DMS153 treated with DMSO at 0.1 percent for 48 hours (cell line): ENCODE measurements at regions not wholly inside any gene's neighbourhood (a gene's known extent, or its start where the extent isn't known, plus 50 kb on each side); places are given as distances from the start of the nearest gene placed in this dataset.

Source experiments
- DNase-seq: peaks from one replicate; lab custom pipeline; 2025; ENCODE audit not compliant: unreplicated experiment; lab: John Stamatoyannopoulos, UW

DNA sequence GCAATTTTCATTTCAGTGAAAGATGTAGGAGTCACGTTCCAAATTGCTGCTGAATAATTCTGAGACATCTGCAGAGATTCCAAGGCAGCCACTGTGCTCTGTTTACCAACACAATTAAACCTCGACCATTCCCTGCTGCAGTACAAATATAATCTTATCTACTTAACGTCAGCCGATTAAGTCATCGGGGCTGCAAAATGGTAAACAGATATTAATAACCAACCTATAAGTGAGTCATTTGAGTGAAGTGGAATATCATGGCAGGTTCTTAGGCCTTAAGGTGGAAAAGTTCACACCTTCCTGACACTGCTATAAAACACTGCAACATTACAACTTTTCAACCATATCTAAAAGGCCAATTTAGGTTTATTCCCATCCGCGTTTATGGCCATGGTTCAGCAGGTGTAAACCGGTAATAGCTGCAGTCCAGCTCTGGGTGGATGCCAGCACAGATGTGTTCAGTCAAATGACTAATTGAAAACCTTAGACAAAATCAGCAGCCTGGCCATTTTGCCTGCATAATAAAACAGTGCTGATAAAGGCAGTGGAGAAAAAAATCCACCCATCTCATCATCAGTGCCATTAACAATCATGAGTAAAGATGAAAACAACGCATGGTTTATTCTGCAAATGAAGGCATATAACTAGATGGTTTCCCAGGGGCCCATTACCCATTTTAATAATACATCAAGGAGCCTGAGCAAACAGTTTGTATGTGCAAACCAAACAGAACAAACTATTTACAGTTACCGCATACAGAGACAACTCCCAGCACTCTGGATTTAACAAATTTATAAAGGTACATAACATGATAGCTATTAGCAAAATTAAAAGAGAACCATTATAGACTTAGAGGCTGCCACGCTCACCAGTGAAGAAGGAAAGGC lies 202.9 kb upstream of the IRX3 start:
- peak; percentile 92 for DNase-seq

GRCh38 chr16:54488729-54489128 lies 202.1 kb upstream of the IRX3 start:
- DNase-seq: no peak

GRCh38 chr16:54487933-54488332 lies 201.3 kb upstream of the IRX3 start:
- no peak for DNase-seq

- no peak for DNase-seq
Observed at GRCh38 chr16:54484700-54485099, 198.1 kb upstream of the IRX3 start.

DNA sequence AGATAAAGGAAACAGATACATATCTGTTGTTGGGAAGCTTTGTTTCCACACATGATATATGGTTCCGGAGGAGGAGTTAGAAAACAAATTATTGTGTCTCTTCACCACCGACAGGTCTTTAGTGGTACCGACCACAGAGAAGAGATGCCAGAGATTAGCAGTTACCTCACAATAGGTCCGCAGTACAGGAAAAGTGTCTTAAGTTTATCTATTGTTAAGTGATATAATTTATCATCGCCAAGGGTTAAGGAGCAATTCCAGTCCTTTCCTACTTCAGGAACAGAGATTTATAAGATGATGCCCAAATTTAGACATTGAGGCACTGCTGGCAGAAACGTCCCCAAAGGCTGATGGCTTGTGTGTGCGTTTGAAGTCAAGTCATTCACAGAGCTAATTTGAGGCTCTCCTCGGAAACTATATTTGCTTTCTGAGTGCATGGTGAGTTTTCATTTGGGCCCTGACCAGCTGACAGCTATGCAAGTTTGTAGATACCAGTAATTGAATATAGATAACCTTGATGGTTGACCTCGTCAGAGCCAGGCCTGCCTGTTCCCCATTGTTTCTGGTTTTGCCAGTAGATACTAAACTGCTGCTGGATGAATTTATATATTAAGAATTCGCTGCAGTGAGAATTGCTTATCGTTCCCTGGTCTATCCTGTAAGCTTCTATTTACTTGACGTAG lies 196.4 kb upstream of the IRX3 start:
- no peak for DNase-seq

DNA sequence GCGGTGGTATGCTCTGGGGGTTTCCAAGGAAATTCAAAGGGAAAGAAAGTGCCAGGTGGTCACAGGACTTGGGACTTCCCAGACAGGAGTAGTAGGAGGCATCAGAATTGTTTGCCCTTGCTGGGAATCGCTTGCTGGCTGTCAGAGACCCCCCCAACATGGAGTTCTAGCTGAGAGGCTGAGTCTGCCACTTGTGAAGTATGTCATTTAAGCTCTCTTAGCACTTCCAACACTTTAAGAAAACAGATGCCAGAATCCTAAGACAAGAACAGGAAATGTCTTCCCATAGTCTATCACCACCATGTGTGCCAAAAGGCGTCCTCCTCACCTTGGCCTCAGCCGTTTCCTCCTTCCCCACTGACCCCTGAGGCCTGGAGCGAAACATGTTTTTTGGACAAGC lies 193.8 kb upstream of the IRX3 start:
- no peak for DNase-seq

DNA sequence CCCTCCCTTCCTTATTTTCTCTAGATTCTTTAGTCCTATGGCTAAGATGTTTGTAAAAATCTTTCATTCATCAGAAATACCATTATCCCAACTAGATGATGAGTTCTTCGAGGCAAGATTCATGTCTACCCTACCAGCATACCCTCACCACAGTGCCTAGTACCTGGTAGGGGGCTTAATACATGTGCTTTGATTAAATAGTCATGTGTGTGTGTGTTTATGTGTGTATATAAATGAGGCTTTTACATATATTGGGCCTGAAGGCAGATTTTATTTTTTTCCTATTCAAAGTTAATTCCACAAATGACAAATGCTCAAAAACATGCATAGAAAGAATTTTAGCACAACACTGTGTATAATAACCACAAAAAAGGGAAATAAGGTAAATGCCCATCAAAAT lies 193.0 kb upstream of the IRX3 start:
- no peak for DNase-seq

DNA sequence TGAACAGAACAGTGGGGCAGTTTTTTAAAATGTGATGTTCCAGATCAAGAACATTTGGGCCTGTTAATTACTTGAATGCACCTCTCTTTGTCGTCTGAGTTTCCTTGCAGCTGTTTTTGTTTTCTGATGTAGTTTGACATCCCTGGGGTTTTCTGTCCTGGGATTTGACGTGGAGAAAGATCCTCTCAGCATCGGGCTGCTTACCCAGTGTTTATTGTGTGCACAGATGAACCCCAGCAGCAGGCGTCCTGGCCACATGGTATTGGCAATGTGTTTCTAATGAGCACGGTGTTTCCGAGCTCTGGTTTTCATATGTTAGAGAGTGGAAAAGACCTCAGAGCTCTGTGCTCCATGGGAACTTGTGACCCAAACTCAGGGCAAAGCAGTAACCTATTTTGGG lies 191.1 kb upstream of the IRX3 start:
- DNase-seq: no peak

DNA sequence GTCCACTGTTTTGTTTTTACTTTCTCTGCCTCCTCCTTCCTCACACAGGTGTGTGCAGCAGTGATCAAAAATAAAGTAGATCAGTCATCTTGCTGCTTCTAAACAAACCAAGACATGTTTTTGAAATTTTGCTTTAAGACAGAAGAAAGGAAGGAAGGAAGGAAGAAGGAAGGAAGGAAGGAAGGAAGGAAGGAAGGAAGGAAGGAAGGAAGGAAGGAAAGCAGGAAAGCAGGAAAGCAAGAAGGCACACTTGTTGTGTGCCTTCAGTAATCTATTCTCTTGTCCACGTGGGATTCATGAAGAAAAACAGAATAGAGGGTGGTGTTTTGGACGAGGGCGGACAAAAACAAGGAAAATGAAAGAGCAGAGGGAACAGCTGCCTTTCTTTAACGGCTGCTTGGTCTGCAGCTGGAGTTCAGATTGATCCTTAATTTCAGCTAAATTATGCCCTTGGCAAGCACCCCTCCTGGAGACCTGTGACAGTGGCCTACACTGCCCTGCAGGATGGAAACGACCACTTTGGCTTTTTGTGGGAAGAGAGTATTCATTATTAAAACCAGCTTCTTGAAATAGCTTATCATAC lies 188.5 kb upstream of the IRX3 start:
- no peak for DNase-seq

- DNase-seq: no peak
Observed at GRCh38 chr16:54473226-54473993, 186.8 kb upstream of the IRX3 start.

GRCh38 chr16:54467398-54467797 lies 180.8 kb upstream of the IRX3 start:
- DNase-seq: no peak

DNA sequence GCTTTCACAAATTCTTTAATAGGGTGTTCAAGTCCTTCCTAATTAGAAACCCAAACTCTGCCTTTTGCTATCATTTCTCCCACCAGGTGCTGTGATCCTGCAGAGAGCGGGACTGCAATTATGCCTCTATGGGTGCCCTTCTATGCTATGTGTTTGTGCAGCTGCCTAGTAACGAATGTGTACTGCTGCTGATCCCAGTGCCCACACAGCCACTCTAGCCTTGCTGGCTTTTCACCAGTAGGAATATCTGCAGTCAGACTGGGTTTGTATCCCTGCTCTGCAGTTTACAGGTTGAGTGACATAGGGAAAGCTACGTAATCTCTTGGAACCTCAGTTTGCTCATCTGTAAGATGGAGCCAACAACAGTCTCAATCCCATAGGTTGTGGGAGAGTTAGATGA lies 179.6 kb upstream of the IRX3 start:
- DNase-seq: peak; percentile 49

DNA sequence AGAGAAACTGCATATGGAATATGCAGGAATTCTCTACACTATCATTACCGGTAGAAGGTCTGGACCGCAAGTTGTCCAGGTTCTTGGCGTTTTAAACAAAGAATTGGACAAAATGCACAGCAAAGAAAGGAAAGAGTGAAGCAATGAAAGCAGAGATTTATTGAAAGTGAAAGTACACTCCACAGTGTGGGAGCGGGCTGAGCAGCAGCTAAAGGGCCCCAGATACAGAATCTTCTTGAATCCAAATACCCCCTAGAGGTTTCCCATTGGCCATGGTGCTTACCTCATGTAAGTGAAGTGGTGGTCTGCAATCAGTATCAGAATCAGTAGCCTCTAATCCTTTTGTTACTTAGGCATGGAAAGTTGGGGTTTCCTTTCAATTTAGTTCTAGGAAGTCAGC lies 178.5 kb upstream of the IRX3 start:
- DNase-seq: no peak

- no peak for DNase-seq
Observed at GRCh38 chr16:54462771-54463170, 176.2 kb upstream of the IRX3 start.

- DNase-seq: no peak
Observed at GRCh38 chr16:54462151-54462651, 175.6 kb upstream of the IRX3 start.

DNA sequence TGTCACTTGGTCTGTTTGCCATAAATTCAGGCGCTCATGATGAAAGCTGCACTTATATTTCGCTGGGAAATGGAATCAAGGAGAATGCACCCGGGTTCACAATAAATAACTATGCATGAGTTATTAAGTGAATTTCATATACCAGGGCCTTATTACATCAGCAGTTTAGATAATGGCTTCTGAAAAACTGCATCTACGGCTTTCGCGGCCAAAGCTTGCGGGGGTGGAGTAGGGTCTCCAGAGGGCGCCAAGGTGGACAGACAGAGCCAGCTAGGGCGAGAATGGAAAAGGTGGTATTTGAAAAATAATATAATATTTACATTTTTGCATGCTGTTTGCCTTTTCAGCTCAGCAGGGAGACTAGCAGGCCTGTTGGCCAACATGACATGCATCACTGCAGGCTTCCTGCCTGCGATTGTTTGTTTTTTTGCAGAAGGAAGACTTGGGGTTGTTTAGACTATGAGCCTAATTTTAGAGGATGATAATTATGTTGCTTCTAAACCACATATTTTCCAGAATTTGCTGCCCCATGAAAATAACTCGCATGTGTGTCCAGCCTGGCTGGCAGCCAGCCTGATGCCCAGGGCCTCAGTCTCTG lies 173.8 kb upstream of the IRX3 start:
- no peak for DNase-seq

GRCh38 chr16:54459509-54460262 lies 173.1 kb upstream of the IRX3 start:
- no peak for DNase-seq

DNA sequence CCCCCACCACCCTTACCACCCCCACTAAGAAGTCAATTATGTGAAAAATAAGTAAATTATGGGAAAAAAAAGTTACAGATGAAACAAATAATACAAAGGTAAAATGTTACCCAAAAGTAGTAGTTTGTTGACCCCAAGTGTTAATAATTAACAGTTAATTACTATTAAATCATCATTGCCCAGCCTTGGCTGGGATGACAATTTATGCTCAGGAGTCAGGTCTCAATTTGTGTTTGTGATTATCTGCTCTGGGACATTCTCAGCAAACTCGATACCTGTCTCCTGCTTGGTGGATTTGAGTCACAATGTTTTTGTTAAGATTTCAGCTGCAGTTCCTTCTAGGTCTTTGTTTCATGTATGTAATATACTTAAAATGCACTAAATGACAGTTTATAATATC lies 172.3 kb upstream of the IRX3 start:
- no peak for DNase-seq

DNA sequence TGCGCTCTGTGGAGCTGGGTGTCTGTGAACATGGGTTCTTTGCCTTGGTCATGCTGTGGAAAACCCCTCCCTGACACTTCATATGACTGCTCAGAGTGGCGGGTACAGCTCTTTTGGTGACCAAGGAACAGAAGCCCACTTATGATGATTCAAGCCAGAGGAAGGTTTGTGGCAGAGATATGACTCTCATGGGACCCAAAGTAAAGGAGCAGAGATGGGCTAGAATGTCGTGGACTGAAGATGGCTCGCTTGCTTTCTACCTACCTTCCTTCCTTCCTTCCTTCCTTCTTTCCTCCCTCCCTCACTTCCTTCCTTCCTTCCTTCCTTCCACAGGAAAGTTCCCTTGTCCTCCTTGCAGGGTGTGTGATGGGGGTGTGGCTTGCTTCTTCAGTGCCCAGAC lies 169.7 kb upstream of the IRX3 start:
- DNase-seq: no peak
